ENCODE measurements at regions not wholly inside any gene's neighbourhood (a gene's known extent, or its start where the extent isn't known, plus 50 kb on each side); places are given as distances from the start of the nearest gene placed in this dataset.

- TF ChIP-seq, protein P1, sequence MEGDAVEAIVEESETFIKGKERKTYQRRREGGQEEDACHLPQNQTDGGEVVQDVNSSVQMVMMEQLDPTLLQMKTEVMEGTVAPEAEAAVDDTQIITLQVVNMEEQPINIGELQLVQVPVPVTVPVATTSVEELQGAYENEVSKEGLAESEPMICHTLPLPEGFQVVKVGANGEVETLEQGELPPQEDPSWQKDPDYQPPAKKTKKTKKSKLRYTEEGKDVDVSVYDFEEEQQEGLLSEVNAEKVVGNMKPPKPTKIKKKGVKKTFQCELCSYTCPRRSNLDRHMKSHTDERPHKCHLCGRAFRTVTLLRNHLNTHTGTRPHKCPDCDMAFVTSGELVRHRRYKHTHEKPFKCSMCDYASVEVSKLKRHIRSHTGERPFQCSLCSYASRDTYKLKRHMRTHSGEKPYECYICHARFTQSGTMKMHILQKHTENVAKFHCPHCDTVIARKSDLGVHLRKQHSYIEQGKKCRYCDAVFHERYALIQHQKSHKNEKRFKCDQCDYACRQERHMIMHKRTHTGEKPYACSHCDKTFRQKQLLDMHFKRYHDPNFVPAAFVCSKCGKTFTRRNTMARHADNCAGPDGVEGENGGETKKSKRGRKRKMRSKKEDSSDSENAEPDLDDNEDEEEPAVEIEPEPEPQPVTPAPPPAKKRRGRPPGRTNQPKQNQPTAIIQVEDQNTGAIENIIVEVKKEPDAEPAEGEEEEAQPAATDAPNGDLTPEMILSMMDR (IDR thresholded peaks at IDR 0.05), result no peak
- TF ChIP-seq POLR2AphosphoS5 (IDR thresholded peaks at IDR 0.05; ENCODE audit: low read depth, low read length) (no peak), SIN3A (IDR thresholded peaks at IDR 0.05; ENCODE audit: borderline replicate concordance, insufficient read depth, low read depth, low read length) (no peak), REST (IDR thresholded peaks at IDR 0.05; ENCODE audit: insufficient read depth in 1 of 2, low read depth in 2 of 2, low read length in 1 of 2) (no peak), TCF7L2 (IDR thresholded peaks at IDR 0.05; ENCODE audit: low read depth, low read length) (no peak)
Observed at GRCh38 chr2:19826874-19827273, 74.9 kb downstream of the TTC32 start.
